CD14-positive monocyte (primary cell): ENCODE measurements at regions not wholly inside any gene's neighbourhood (a gene's known extent, or its start where the extent isn't known, plus 50 kb on each side); places are given as distances from the start of the nearest gene placed in this dataset.
A peak's percentile ranks its signal among the peaks of the same experiment; 100 is the strongest.

ENCODE experiments used
- DNase-seq, 3 donors: peaks; one replicate each; pipeline ENCODE4 v3.0.0-alpha.2; 2011 to 2022
- H2AFZ ChIP-seq: 2 replicates; pipeline ENCODE4 v1.6.0; 2012; ENCODE audit warnings: mild to moderate bottlenecking, low read depth, low read length, inconsistent platforms; ENCODE audit not compliant: insufficient read depth, poor library complexity, severe bottlenecking
- H3K27ac ChIP-seq, 2 donors: 1 replicate in 1 of 2; 2 replicates in 1 of 2; pipeline ENCODE4 v1.5.1; 2012 to 2013; ENCODE audit warnings: low read length in 2 of 2, control low read depth in 1 of 2, inconsistent platforms in 1 of 2, low read depth in 1 of 2, mild to moderate bottlenecking in 1 of 2
- H3K27me3 ChIP-seq, 2 donors: one replicate each; pipeline versions ENCODE4 v1.6.0 to v1.6.1; 2011 to 2013; ENCODE audit warnings: low read length in 2 of 2; ENCODE audit not compliant: control insufficient read depth in 2 of 2, insufficient read depth in 2 of 2
- H3K36me3 ChIP-seq, 2 donors: replicated peaks in 1 of 2; 1 replicate in 1 of 2; 2 replicates in 1 of 2; pipeline versions ENCODE4 v1.5.1 to v1.6.1; 2012 to 2013; ENCODE audit warnings: low read length in 2 of 2, control low read depth in 1 of 2, inconsistent platforms in 1 of 2, mild to moderate bottlenecking in 1 of 2; ENCODE audit not compliant: insufficient read depth in 2 of 2, control insufficient read depth in 1 of 2
- H3K4me1 ChIP-seq, 2 donors: 1 replicate in 1 of 2; 2 replicates in 1 of 2; pipeline versions ENCODE4 v1.5.1 to v1.6.1; 2012 to 2013; ENCODE audit warnings: low read length in 2 of 2, control low read depth in 1 of 2, inconsistent platforms in 1 of 2, mild to moderate bottlenecking in 1 of 2, moderate library complexity in 1 of 2; ENCODE audit not compliant: insufficient read depth in 2 of 2, control insufficient read depth in 1 of 2
- H3K4me2 ChIP-seq: replicated peaks from 2 replicates; pipeline ENCODE3; 2012; ENCODE audit warnings: low read length, moderate library complexity, mild to moderate bottlenecking; ENCODE audit not compliant: poor library complexity, severe bottlenecking; ENCODE audit errors: extremely low read depth
- H3K4me3 ChIP-seq, 3 experiments: fragments of 200-600 bp in 1 of 3; sonication (generic) in 1 of 3; replicated peaks in 1 of 3; 1 replicate in 2 of 3; 2 replicates in 1 of 3; pipeline ENCODE4 v1.5.1; 2011 to 2013; ENCODE audit warnings: low read length in 3 of 3, mild to moderate bottlenecking in 3 of 3, control low read depth in 2 of 3, low read depth in 2 of 3, inconsistent platforms in 1 of 3, moderate library complexity in 1 of 3
- H3K79me2 ChIP-seq: 2 replicates; pipeline ENCODE4 v1.6.0; 2012; ENCODE audit warnings: mild to moderate bottlenecking, control low read depth, inconsistent platforms, low read length, moderate library complexity; ENCODE audit not compliant: insufficient read depth
- H3K9ac ChIP-seq: 2 replicates; pipeline ENCODE4 v1.6.0; 2017; ENCODE audit warnings: low read length, mild to moderate bottlenecking; ENCODE audit not compliant: insufficient read depth, poor library complexity, severe bottlenecking
- H3K9me3 ChIP-seq, 2 donors: replicated peaks in 1 of 2; 1 replicate in 1 of 2; 2 replicates in 1 of 2; pipeline versions ENCODE4 v1.5.1 to v1.6.1; 2012 to 2013; ENCODE audit warnings: low read length in 2 of 2, control low read depth in 1 of 2; ENCODE audit not compliant: control insufficient read depth in 1 of 2, insufficient read depth in 1 of 2
- H4K20me1 ChIP-seq: 2 replicates; pipeline ENCODE4 v1.6.0; 2012; ENCODE audit warnings: mild to moderate bottlenecking, low read length, control low read depth, moderate library complexity; ENCODE audit not compliant: insufficient read depth
- H3K27ac Mint-ChIP-seq, 7 donors: one replicate each; pipeline ENCODE4 v1.8.0; 2020; ENCODE audit warnings: mild to moderate bottlenecking in 7 of 7, mixed read lengths in 7 of 7, moderate library complexity in 6 of 7, inconsistent platforms in 2 of 7
- H3K27me3 Mint-ChIP-seq, 3 donors: one replicate each; pipeline ENCODE4 v1.8.0; 2021 to 2022; ENCODE audit warnings: low read depth in 3 of 3, mild to moderate bottlenecking in 3 of 3, mixed read lengths in 3 of 3, moderate library complexity in 3 of 3, inconsistent platforms in 1 of 3
- H3K36me3 Mint-ChIP-seq, 2 donors: one replicate each; pipeline ENCODE4 v1.8.0; 2020; ENCODE audit warnings: mixed read lengths in 2 of 2, inconsistent platforms in 1 of 2, mild to moderate bottlenecking in 1 of 2
- H3K4me1 Mint-ChIP-seq: one replicate; pipeline ENCODE4 v1.8.0; 2020; ENCODE audit warnings: mild to moderate bottlenecking, mixed read lengths
- H3K4me3 Mint-ChIP-seq, 2 donors: one replicate each; pipeline ENCODE4 v1.8.0; 2020; ENCODE audit warnings: mild to moderate bottlenecking in 2 of 2, mixed read lengths in 2 of 2, moderate library complexity in 1 of 2
- H3K9me3 Mint-ChIP-seq, 7 donors: one replicate each; pipeline ENCODE4 v1.8.0; 2020 to 2022; ENCODE audit warnings: mixed read lengths in 7 of 7, mild to moderate bottlenecking in 6 of 7, moderate library complexity in 6 of 7, inconsistent platforms in 2 of 7
- CTCF ChIP-seq: fragments of 200-600 bp; IDR thresholded peaks from one replicate; pipeline ENCODE4 v1.8.0; 2022; ENCODE audit warnings: antibody characterized with exemption, mild to moderate bottlenecking
- WGBS: methylation state at CpG from one replicate; pipeline ENCODE4 v1.1.5; 2013; ENCODE audit warnings: missing lambda C conversion rate; ENCODE audit not compliant: insufficient coverage; 5-methylcytosine and 5-hydroxymethylcytosine counted together
- intact Hi-C, 2 donors: fragments of 100-400 bp; cut with micrococcal nuclease; formaldehyde crosslinking; loops; one replicate each; pipeline versions ENCODE4 v1.15.0 to v1.15.1; 2023

GRCh38 chr3:4897765-4898453, 81.3 kb upstream of the BHLHE40 start:
- intact Hi-C loops: no loop called here
- WGBS: 95% methylated on average over 4 of the region's 6 CpGs
- Histone ChIP-seq H3K4me3 (no peak overlapping the region), H3K27me3 (no peaks in the 10 kb centered on the region), H3K9ac (no peak overlapping the region), H3K9me3 (no peaks in the 10 kb centered on the region), H4K20me1 (no peaks in the 10 kb centered on the region), H3K36me3 (no peaks in the 10 kb centered on the region), H3K79me2 (no peaks in the 10 kb centered on the region), H3K4me1 (no peaks in the 10 kb centered on the region), H2AFZ (no peak overlapping the region), H3K27ac (no peak overlapping the region), H3K4me2 (no peak overlapping the region)
- Mint-ChIP-seq H3K27me3 (peaks cover 0 to 6% (median 2%) of the 10 kb centered on the region in 3 donors), H3K4me1 (no peaks in the 10 kb centered on the region), H3K27ac (peak overlapping the region in 2 of 7 donors; percentile 26 to 91), H3K36me3 (no peaks in the 10 kb centered on the region), H3K9me3 (no peaks in the 10 kb centered on the region), H3K4me3 (no peak overlapping the region)
- TF ChIP-seq CTCF: no peak
- no peak for DNase-seq

- H3K27me3 ChIP-seq: no peaks in the 10 kb centered on the region
- Mint-ChIP-seq H3K27ac (no peak overlapping the region), H3K4me3 (no peak overlapping the region), H3K27me3 (peaks cover 0 to 6% (median 2%) of the 10 kb centered on the region in 3 donors), H3K9me3 (no peaks in the 10 kb centered on the region), H3K4me1 (no peaks in the 10 kb centered on the region), H3K36me3 (no peaks in the 10 kb centered on the region)
- H3K4me1 ChIP-seq: no peaks in the 10 kb centered on the region
- no peaks in the 10 kb centered on the region for H4K20me1 ChIP-seq
- H2AFZ ChIP-seq: no peak overlapping the region
- DNase-seq: no peak
- H3K27ac ChIP-seq: no peak overlapping the region
- H3K36me3 ChIP-seq: no peaks in the 10 kb centered on the region
- intact Hi-C loops: no loop called here
- WGBS: 67% methylated on average over 2 of the region's 6 CpGs
- H3K9me3 ChIP-seq: no peaks in the 10 kb centered on the region
- TF ChIP-seq CTCF: no peak
- H3K9ac ChIP-seq: no peak overlapping the region
- no peak overlapping the region for H3K4me3 ChIP-seq
- H3K4me2 ChIP-seq: no peak overlapping the region
- no peaks in the 10 kb centered on the region for H3K79me2 ChIP-seq
Measured at GRCh38 chr3:4898454-4899313, 80.6 kb upstream of the BHLHE40 start.
